B cell (primary cell): ENCODE measurements at regions not wholly inside any gene's neighbourhood (a gene's known extent, or its start where the extent isn't known, plus 50 kb on each side); places are given as distances from the start of the nearest gene placed in this dataset.

Source experiments
- ATAC-seq: fragments of 200-7000 bp; cut with Tn5 transposase; one replicate; pipeline ENCODE4 v1.10.0; 2021; ENCODE audit warnings: low read depth, mild to moderate bottlenecking, moderate number of reproducible peaks, moderate library complexity
- CTCF ChIA-PET: fragments of 350-600 bp; sonication (Branson Sonifier 250); formaldehyde crosslinking; loops from one replicate; lab custom pipeline; 2021; ENCODE audit warnings: antibody characterized with exemption, inconsistent platforms; lab: Charles Lee
- POLR2A ChIA-PET: fragments of 350-600 bp; sonication (Branson Sonifier 250); formaldehyde crosslinking; loops from one replicate; lab custom pipeline; 2021; ENCODE audit warnings: antibody characterized with exemption; lab: Charles Lee
- DNase-seq: peaks from one replicate; pipeline ENCODE4 v3.0.0; 2013
- H2AFZ ChIP-seq: 2 replicates; pipeline ENCODE4 v1.6.1; 2012; ENCODE audit warnings: mild to moderate bottlenecking, low read depth, low read length; ENCODE audit not compliant: insufficient read depth, poor library complexity, severe bottlenecking
- H3K27ac ChIP-seq, 2 donors: 1 replicate in 1 of 2; 2 replicates in 1 of 2; pipeline ENCODE4 v1.5.1; 2012 to 2013; ENCODE audit warnings: low read length in 2 of 2, mild to moderate bottlenecking in 2 of 2, moderate library complexity in 1 of 2
- H3K27me3 ChIP-seq, 4 experiments: fragments of 200-600 bp in 1 of 4; sonication (generic) in 1 of 4; replicated peaks in 1 of 4; 1 replicate in 2 of 4; 2 replicates in 2 of 4; pipeline versions ENCODE4 v1.6.1 to v1.7.0; 2013 to 2016; ENCODE audit warnings: low read length in 3 of 4, mild to moderate bottlenecking in 2 of 4, mixed read lengths in 1 of 4, moderate library complexity in 1 of 4; ENCODE audit not compliant: insufficient read depth in 4 of 4, control insufficient read depth in 3 of 4; ENCODE audit errors: control extremely low read depth in 1 of 4
- H3K36me3 ChIP-seq, 2 experiments: replicated peaks in 1 of 2; 1 replicate in 1 of 2; 2 replicates in 1 of 2; pipeline versions ENCODE4 v1.6.1 to v1.7.1; 2013; ENCODE audit warnings: low read length in 1 of 2; ENCODE audit not compliant: insufficient read depth in 2 of 2, control insufficient read depth in 1 of 2; ENCODE audit errors: control extremely low read depth in 1 of 2, extremely low read depth in 1 of 2
- H3K4me1 ChIP-seq, 2 donors: fragments of 200-600 bp in 1 of 2; sonication (generic) in 1 of 2; 1 replicate in 1 of 2; 2 replicates in 1 of 2; pipeline versions ENCODE4 v1.5.1 to v1.6.1; 2013 to 2017; ENCODE audit warnings: low read length in 2 of 2; ENCODE audit not compliant: control insufficient read depth in 2 of 2, insufficient read depth in 2 of 2
- H3K4me2 ChIP-seq: replicated peaks from 2 replicates; pipeline ENCODE3; 2012; ENCODE audit warnings: mild to moderate bottlenecking, low read depth, low read length; ENCODE audit not compliant: poor library complexity, severe bottlenecking
- H3K4me3 ChIP-seq, 5 experiments: fragments of 200-600 bp in 1 of 5; sonication (generic) in 1 of 5; 1 replicate in 3 of 5; 2 replicates in 2 of 5; pipeline versions ENCODE4 v1.5.1 to v1.7.0; 2011 to 2016; ENCODE audit warnings: low read length in 4 of 5, mild to moderate bottlenecking in 4 of 5, low read depth in 2 of 5, control low read depth in 1 of 5, moderate library complexity in 1 of 5; ENCODE audit not compliant: insufficient read depth in 1 of 5; ENCODE audit errors: control extremely low read depth in 1 of 5, extremely low read depth in 1 of 5
- H3K79me2 ChIP-seq: fragments of 200-600 bp; sonication (generic); one replicate; pipeline ENCODE4 v1.6.0; 2016; ENCODE audit warnings: low read length; ENCODE audit not compliant: control insufficient read depth, insufficient read depth
- H3K9ac ChIP-seq: fragments of 200-600 bp; sonication (generic); 2 replicates; pipeline ENCODE4 v1.6.1; 2017; ENCODE audit warnings: mild to moderate bottlenecking, low read length, moderate library complexity
- H3K9me3 ChIP-seq, 3 donors: one replicate each; pipeline versions ENCODE4 v1.6.1 to v1.7.1; 2013; ENCODE audit warnings: low read length in 2 of 3; ENCODE audit not compliant: control insufficient read depth in 2 of 3, insufficient read depth in 1 of 3; ENCODE audit errors: control extremely low read depth in 1 of 3
- H4K20me1 ChIP-seq: 2 replicates; pipeline ENCODE4 v1.6.0; 2012; ENCODE audit warnings: mild to moderate bottlenecking, low read length; ENCODE audit not compliant: insufficient read depth, control insufficient read depth, poor library complexity, severe bottlenecking
- H3K27ac Mint-ChIP-seq: one replicate; pipeline ENCODE4 v1.8.0; 2021; ENCODE audit warnings: mixed read lengths
- H3K27me3 Mint-ChIP-seq: one replicate; pipeline ENCODE4 v1.8.0; 2021; ENCODE audit warnings: mixed read lengths
- H3K4me1 Mint-ChIP-seq: one replicate; pipeline ENCODE4 v1.8.0; 2021; ENCODE audit warnings: mixed read lengths
- H3K4me3 Mint-ChIP-seq: one replicate; pipeline ENCODE4 v1.8.0; 2021; ENCODE audit warnings: mixed read lengths
- H3K9me3 Mint-ChIP-seq: one replicate; pipeline ENCODE4 v1.8.0; 2022; ENCODE audit warnings: mixed read lengths; ENCODE audit not compliant: insufficient read depth
- CTCF ChIP-seq: fragments of 200-600 bp; IDR thresholded peaks from one replicate; pipeline ENCODE4 v1.8.0; 2022; ENCODE audit warnings: antibody characterized with exemption, mild to moderate bottlenecking
- EZH2 ChIP-seq: IDR thresholded peaks from 2 replicates; pipeline ENCODE4 v1.6.1; 2012; ENCODE audit warnings: borderline replicate concordance, low read depth, mild to moderate bottlenecking, moderate library complexity, low read length; ENCODE audit not compliant: insufficient read depth, poor library complexity, severe bottlenecking
- WGBS: methylation state at CpG from one replicate; pipeline ENCODE4 v1.1.5; 2013; ENCODE audit warnings: missing lambda C conversion rate; ENCODE audit not compliant: insufficient coverage; 5-methylcytosine and 5-hydroxymethylcytosine counted together
- intact Hi-C: fragments of 100-400 bp; cut with micrococcal nuclease; formaldehyde crosslinking; loops from one replicate; pipeline ENCODE4 v1.10.0; 2022

- Mint-ChIP-seq H3K4me3 (peak overlapping the region; percentile 78), H3K4me1 (peaks cover 59% of the 10 kb centered on the region), H3K27me3 (no peaks in the 10 kb centered on the region), H3K9me3 (no peaks in the 10 kb centered on the region), H3K27ac (peak overlapping the region; percentile 88)
- Histone ChIP-seq H3K9me3 (no peaks in the 10 kb centered on the region), H3K4me3 (peak overlapping the region in 1 of 5 experiments; percentile 18), H3K79me2 (no peaks in the 10 kb centered on the region), H4K20me1 (no peaks in the 10 kb centered on the region), H3K9ac (peak overlapping the region; percentile 31), H2AFZ (peak overlapping the region; percentile 43), H3K4me2 (peak overlapping the region; percentile 60), H3K27me3 (no peaks in the 10 kb centered on the region), H3K4me1 (peaks cover 57% of the 10 kb centered on the region in 2 donors), H3K36me3 (no peaks in the 10 kb centered on the region), H3K27ac (peak overlapping the region; percentile 64 to 80)
- DNase-seq, result no peak
- intact Hi-C loops, result loop anchor here (2.0 to 5.0 kb wide), 4 partner anchors 76 to 305 kb away; partner anchors contain the start of genes HSPA13 and SAMSN1
- ChIA-PET POLR2A (interaction anchor here (1.2 kb wide), 1 partner anchor 11 kb away, joined by 3 read pairs; no protein-coding TSS in a partner anchor), CTCF (interaction anchor here (1.0 to 2.8 kb wide), 8 partner anchors 11 to 161 kb away, joined by 3 to 21 read pairs (median 5); no protein-coding TSS in a partner anchor)
- TF ChIP-seq CTCF, result no peak
- TF ChIP-seq EZH2, result no peak
- ATAC-seq, result peak; percentile 71
These were observed 141.1 kb upstream of the SAMSN1 start for GRCh38 chr21:14687268-14687625.

- no peak for TF ChIP-seq CTCF
- TF ChIP-seq EZH2, result no peak
- H3K4me2 ChIP-seq, result peak overlapping the region; percentile 60
- H3K4me3 Mint-ChIP-seq, result peak overlapping the region; percentile 78
- CTCF ChIA-PET, result interaction anchor here (1.1 to 2.8 kb wide), 7 partner anchors 11 to 160 kb away, joined by 3 to 21 read pairs (median 4); no protein-coding TSS in a partner anchor
- H3K9me3 ChIP-seq, result no peaks in the 10 kb centered on the region
- peak overlapping the region; percentile 31 for H3K9ac ChIP-seq
- peak overlapping the region in 3 of 5 experiments; percentile 5 to 18 (median 6) for H3K4me3 ChIP-seq
- peaks cover 57% of the 10 kb centered on the region in 2 donors for H3K4me1 ChIP-seq
- peak; percentile 52 for DNase-seq
- POLR2A ChIA-PET, result no interaction called here
- no peaks in the 10 kb centered on the region for H4K20me1 ChIP-seq
- no peaks in the 10 kb centered on the region for H3K27me3 ChIP-seq
- H3K27ac Mint-ChIP-seq, result peak overlapping the region; percentile 88
- WGBS, result 57% methylated on average over 1 of the region's 8 CpGs
- H3K27me3 Mint-ChIP-seq, result no peaks in the 10 kb centered on the region
- no peaks in the 10 kb centered on the region for H3K9me3 Mint-ChIP-seq
- peak overlapping the region; percentile 43 for H2AFZ ChIP-seq
- no peaks in the 10 kb centered on the region for H3K36me3 ChIP-seq
- no peaks in the 10 kb centered on the region for H3K79me2 ChIP-seq
- H3K27ac ChIP-seq, result peak overlapping the region; percentile 64 to 80
- intact Hi-C loops, result loop anchor here (2.0 to 5.0 kb wide), 4 partner anchors 76 to 304 kb away; partner anchors contain the start of genes HSPA13 and SAMSN1
- ATAC-seq, result peak; percentile 32
- H3K4me1 Mint-ChIP-seq, result peaks cover 56% of the 10 kb centered on the region
These were observed 140.6 kb upstream of the SAMSN1 start for GRCh38 chr21:14686466-14687267.
